GM12891 (cell line): ENCODE measurements at regions not wholly inside any gene's neighbourhood (a gene's known extent, or its start where the extent isn't known, plus 50 kb on each side); places are given as distances from the start of the nearest gene placed in this dataset.
"Not testable (repeated sequence)": the region's sequence is repeated elsewhere in the genome, so short reads cannot be mapped to it uniquely, and the experiment has no call there.

Source experiments
- DNase-seq: peaks from one replicate; pipeline ENCODE4 v3.0.0; 2011; ENCODE audit warnings: low spot score; ENCODE audit not compliant: insufficient read length
- FAIRE-seq: peaks from 2 replicates; lab custom pipeline; 2011; peaks lifted over from hg19 to GRCh38; lab: Jason Lieb, UNC
- PAX5 ChIP-seq: IDR thresholded peaks from 2 replicates; pipeline ENCODE4 v1.6.1; 2011; ENCODE audit warnings: low read length, moderate library complexity, mild to moderate bottlenecking; ENCODE audit not compliant: insufficient read depth, severe bottlenecking
- POLR2A ChIP-seq: IDR thresholded peaks from 2 replicates; pipeline ENCODE4 v1.6.1; 2011; ENCODE audit warnings: low read depth, low read length, control low read depth
- POLR2AphosphoS5 ChIP-seq: IDR thresholded peaks from 2 replicates; pipeline ENCODE4 v1.6.1; 2011; ENCODE audit warnings: low read depth, low read length, control low read depth
- POU2F2 ChIP-seq: IDR thresholded peaks from 2 replicates; pipeline ENCODE4 v1.6.1; 2011; ENCODE audit warnings: low read depth, mild to moderate bottlenecking, control low read depth, low read length, moderate library complexity
- SPI1 ChIP-seq: IDR thresholded peaks from 2 replicates; pipeline ENCODE4 v1.6.1; 2011; ENCODE audit warnings: low read depth, low read length, control low read depth
- TAF1 ChIP-seq: IDR thresholded peaks from 2 replicates; pipeline ENCODE4 v1.6.1; 2011; ENCODE audit warnings: low read depth, low read length, control low read depth

- no peak for FAIRE-seq
- TF ChIP-seq POLR2AphosphoS5 (no peak), PAX5 (no peak), SPI1 (no peak), TAF1 (no peak), POU2F2 (no peak), POLR2A (no peak)
These were observed 318.1 kb upstream of the IGF1R start for GRCh38 chr15:98330258-98330657.

DNA sequence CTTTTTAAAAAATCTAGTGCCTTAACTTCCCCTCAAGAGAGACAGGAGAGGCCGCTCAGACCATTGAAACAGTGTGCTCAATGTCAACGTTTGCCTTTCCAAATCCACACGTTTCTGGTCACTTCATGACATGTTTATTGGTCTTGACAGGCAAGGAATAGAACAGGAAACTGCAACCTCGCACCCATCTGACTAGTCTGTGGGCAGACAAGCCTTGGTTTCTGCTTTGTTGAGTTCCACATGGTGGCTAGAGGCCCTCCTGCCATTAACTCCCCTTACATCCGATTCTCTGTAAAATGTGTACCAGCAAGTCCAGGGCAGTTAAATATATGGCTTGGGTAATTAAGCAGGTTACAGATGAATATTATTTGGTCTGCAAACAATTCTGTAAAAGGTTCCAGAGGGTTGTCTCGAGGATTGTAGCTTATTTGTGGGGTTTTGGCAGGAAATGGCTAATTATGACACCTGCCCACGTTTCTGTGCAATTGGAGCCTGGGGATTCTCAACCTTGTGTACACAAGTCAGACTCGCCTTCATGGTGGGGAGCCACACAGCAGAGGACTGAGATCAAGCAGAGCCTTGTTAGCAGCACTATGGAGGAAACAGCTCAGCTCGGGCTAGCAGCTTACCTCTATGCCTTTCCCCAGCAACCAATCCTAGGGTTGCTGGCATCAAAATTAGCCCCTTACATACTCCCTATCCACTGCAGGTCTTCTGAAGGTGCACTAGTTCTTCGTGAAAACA, 317.5 kb upstream of the IGF1R start:
- no peak for TF ChIP-seq TAF1
- no peak for TF ChIP-seq POLR2A
- no peak for TF ChIP-seq POLR2AphosphoS5
- no peak for TF ChIP-seq PAX5
- TF ChIP-seq POU2F2, result no peak
- no peak for FAIRE-seq
- no peak for DNase-seq

More at GRCh38 chr15:98330258-98330657, 318.1 kb upstream of the IGF1R start:
- no peak for DNase-seq

- no peak for FAIRE-seq
These were observed 316.7 kb upstream of the IGF1R start for GRCh38 chr15:98331676-98332075.

DNA sequence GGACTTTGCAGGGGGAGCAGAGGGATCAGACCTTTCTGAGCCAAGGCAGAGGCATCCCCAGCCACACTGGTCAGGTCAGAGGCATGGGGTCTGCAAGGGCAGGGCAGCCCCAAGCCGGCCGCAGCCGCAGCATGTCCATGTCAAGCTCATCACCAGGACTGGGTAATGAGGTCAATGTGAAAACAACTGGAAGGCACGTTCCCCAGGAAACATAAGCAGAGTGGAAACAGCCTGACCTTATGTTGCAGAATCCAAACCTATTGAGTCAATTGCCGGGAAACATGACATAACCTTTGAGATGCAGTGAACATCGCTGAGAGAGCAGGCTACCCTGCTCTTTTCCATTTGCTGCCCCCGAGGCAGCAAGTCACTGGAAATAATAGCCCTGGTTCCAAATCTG, 315.1 kb upstream of the IGF1R start:
- no peak for DNase-seq
- no peak for FAIRE-seq
- TF ChIP-seq POU2F2, result no peak
- no peak for TF ChIP-seq POLR2AphosphoS5
- no peak for TF ChIP-seq POLR2A
- TF ChIP-seq PAX5, result no peak
- TF ChIP-seq SPI1, result no peak
- no peak for TF ChIP-seq TAF1

More at GRCh38 chr15:98331676-98332075, 316.7 kb upstream of the IGF1R start:
- no peak for TF ChIP-seq TAF1
- DNase-seq, result no peak

DNA sequence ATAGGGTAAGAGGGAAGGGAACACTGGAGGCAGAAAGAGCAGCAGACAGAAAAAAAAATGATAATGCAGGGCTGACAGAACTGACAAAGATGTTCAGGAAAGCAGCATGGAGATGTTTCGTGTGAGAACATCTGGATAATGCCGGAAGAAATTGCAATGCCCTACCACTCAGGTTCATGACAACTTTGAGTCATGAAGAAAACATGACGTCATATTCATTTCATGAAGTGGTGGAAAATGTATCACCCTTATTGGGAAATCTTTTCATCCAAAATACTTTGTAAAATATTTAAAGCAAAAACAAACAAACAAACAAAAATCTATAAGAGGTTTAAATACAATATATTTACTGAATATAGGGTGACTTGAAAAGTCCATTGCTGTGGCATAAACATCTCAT, 305.4 kb upstream of the IGF1R start:
- no peak for FAIRE-seq
- no peak for TF ChIP-seq SPI1
- TF ChIP-seq PAX5, result no peak
- TF ChIP-seq POLR2AphosphoS5, result no peak
- no peak for DNase-seq

DNA sequence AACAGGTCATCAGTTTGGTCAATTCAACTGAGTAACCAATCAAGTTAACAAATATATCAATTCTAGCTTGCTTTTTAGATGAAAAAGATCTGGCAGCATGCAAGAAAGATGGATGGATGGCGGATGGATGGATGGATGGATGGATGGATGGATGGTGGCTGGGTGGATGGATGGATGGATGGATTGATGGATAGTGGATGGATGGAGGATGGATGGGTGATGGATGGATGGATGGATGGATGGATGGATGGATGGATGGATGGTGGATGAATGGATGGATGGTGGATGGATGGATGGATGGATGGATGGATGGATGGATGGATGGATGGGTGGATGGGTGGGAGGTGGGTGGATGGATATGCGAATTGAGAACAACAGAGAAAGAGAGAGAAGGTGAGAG, 303.7 kb upstream of the IGF1R start:
- TF ChIP-seq POLR2AphosphoS5 (no peak), POLR2A (no peak), PAX5 (no peak), SPI1 (no peak), TAF1 (no peak), POU2F2 (no peak)
- DNase-seq (no peak), FAIRE-seq (no peak)

- no peak for TF ChIP-seq SPI1
- TF ChIP-seq PAX5, result no peak
- no peak for TF ChIP-seq POLR2A
- TF ChIP-seq TAF1, result no peak
- no peak for TF ChIP-seq POU2F2
- TF ChIP-seq POLR2AphosphoS5, result no peak
- DNase-seq (no peak), FAIRE-seq (no peak)
These were observed 301.3 kb upstream of the IGF1R start for GRCh38 chr15:98347001-98347400.

DNA sequence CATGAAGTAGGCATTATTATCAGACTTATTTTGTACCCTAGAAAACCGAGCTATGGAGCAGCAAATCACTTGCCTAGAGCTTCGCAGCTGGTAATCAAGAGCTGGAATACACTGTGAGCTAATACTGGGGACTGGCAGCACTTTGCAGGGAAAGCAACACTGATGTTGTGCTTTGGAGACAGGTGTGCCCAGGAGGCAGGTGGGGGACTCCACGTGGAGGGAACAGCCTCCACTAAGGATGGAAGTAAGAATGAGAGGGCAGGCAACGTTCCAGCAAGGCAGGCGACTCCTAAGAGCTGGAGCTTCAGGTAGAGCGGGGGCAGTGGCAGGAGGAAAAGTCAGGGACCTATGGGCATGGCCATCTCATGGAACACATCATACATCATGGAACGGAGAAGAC, 300.5 kb upstream of the IGF1R start:
- TF ChIP-seq POLR2AphosphoS5 (no peak), TAF1 (no peak), SPI1 (no peak), POLR2A (no peak), POU2F2 (no peak), PAX5 (no peak)
- DNase-seq (no peak), FAIRE-seq (no peak)

DNA sequence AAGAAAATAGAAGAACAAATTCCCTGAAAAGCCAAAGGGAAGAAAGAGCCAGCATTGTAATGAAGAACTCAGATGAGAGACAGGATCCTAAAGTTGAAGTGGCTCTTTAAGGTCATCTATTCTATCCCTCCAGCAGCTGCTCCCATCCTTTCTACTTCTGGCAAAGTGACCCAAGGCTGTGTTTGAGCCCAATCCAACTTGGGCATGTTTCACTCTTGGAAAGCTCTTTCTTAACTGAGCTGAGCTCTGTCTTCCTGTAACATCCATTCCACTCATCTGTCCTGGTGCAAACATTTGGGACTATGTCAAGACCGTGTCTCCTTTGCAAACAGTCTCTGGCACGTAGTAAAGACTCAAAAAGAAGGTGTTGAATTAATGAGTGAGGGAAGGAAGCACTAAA, 298.1 kb upstream of the IGF1R start:
- FAIRE-seq (no peak), DNase-seq (no peak)
- TF ChIP-seq SPI1 (no peak), POLR2AphosphoS5 (no peak), POLR2A (no peak), POU2F2 (no peak), TAF1 (no peak), PAX5 (no peak)

- not testable (repeated sequence) for DNase-seq, FAIRE-seq
These were observed 290.1 kb upstream of the IGF1R start for GRCh38 chr15:98358274-98358673.

DNA sequence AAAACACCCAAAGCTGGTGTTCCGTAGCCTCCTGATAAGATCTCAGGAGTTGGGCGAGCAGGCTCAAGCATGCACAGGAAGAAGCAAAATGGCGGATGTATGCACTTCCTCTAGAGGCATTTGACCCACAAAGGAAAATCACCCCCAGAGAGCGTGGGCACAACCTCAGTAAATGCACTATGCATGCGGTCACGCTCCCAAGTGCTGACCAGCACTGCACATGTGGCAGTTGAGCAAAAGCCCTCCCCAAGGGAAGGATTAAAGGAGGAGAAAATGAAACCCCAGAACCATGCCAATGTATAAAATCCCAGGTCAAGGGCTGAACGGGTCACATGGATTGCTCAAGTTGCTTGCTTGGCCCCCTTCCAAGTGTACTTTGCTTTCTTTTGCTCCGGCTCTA, 289.4 kb upstream of the IGF1R start:
- DNase-seq (no peak), FAIRE-seq (no peak)
- TF ChIP-seq TAF1 (no peak), SPI1 (no peak)
